GM12878 (cell line): ENCODE measurements at regions not wholly inside any gene's neighbourhood (a gene's known extent, or its start where the extent isn't known, plus 50 kb on each side); places are given as distances from the start of the nearest gene placed in this dataset.

ENCODE experiments used
- ATAC-seq: fragments of 200-7000 bp; cut with Tn5 transposase; 3 replicates; pipeline ENCODE4 v1.9.1; 2020; ENCODE audit warnings: mild to moderate bottlenecking, moderate library complexity
- BruUV-seq: library from RNA; stranded (reverse); fragments of 400-500 nt; replicated peaks from 2 replicates; lab custom pipeline; 2021; lab: Mats Ljungman, UMichigan
- CTCF ChIA-PET: fragments of 300-600 bp; sonication (Branson Sonifier 250); formaldehyde crosslinking; extraction: SDS; loops from one replicate; lab custom pipeline; 2021; ENCODE audit warnings: inconsistent platforms; lab: Yijun Ruan, JAX
- POLR2A ChIA-PET: fragments of 350-600 bp; formaldehyde crosslinking; extraction: SDS; loops from one replicate; lab custom pipeline; 2021; ENCODE audit warnings: inconsistent platforms; lab: Charles Lee
- RAD21 ChIA-PET: fragments of 300-600 bp; sonication (Branson Sonifier 250); formaldehyde crosslinking; loops from one replicate; lab custom pipeline; 2023; ENCODE audit warnings: antibody characterized with exemption; ENCODE audit not compliant: unreplicated experiment; lab: Charles Lee
- SMC1A ChIA-PET: fragments of 300-600 bp; sonication (Branson Sonifier 250); formaldehyde crosslinking; loops from one replicate; lab custom pipeline; 2023; ENCODE audit not compliant: unreplicated experiment, uncharacterized antibody; lab: Charles Lee
- DNase-seq: peaks from one replicate; pipeline ENCODE4 v3.0.0-alpha.2; 2011; ENCODE audit warnings: low read depth, low spot score
- FAIRE-seq: peaks from 3 replicates; lab custom pipeline; 2011; peaks lifted over from hg19 to GRCh38; lab: Jason Lieb, UNC
- H2AFZ ChIP-seq: 2 replicates; pipeline ENCODE4 v1.6.0; 2011; ENCODE audit warnings: low read depth, low read length, control low read depth; ENCODE audit not compliant: control insufficient read depth
- H3K27ac ChIP-seq: 2 replicates; pipeline ENCODE4 v1.5.1; 2011; ENCODE audit warnings: control low read depth; ENCODE audit not compliant: control insufficient read depth, insufficient read depth
- H3K27me3 ChIP-seq, 2 experiments: replicated peaks in 1 of 2; 2 replicates each; pipeline versions ENCODE4 v1.6.0 to v1.6.1; 2011; ENCODE audit warnings: low read length in 1 of 2; ENCODE audit not compliant: control insufficient read depth in 2 of 2, insufficient read depth in 2 of 2
- H3K36me3 ChIP-seq, 2 experiments: 2 replicates each; pipeline ENCODE4 v1.5.1; 2011; ENCODE audit warnings: low read length in 1 of 2; ENCODE audit not compliant: control insufficient read depth in 2 of 2, insufficient read depth in 2 of 2
- H3K4me1 ChIP-seq: 2 replicates; pipeline ENCODE4 v1.6.1; 2011; ENCODE audit warnings: mild to moderate bottlenecking, low read length, moderate library complexity, mixed read lengths; ENCODE audit not compliant: control insufficient read depth, insufficient read depth
- H3K4me2 ChIP-seq: 2 replicates; pipeline ENCODE4 v1.6.0; 2011; ENCODE audit warnings: control low read depth; ENCODE audit not compliant: control insufficient read depth, insufficient read depth
- H3K4me3 ChIP-seq: fragments of 200-600 bp; sonication (generic); 2 replicates; pipeline ENCODE4 v1.5.1; 2016
- H3K79me2 ChIP-seq: 2 replicates; pipeline ENCODE4 v1.6.0; 2011; ENCODE audit warnings: low read length; ENCODE audit not compliant: control insufficient read depth, insufficient read depth
- H3K9ac ChIP-seq: 2 replicates; pipeline ENCODE4 v1.8.0; 2011; ENCODE audit warnings: low read length, control low read depth, mixed read lengths; ENCODE audit not compliant: control insufficient read depth, insufficient read depth
- H3K9me3 ChIP-seq: replicated peaks from 3 replicates; pipeline ENCODE4 v1.5.1; 2011; ENCODE audit warnings: mild to moderate bottlenecking, low read length; ENCODE audit not compliant: control insufficient read depth, insufficient read depth
- H4K20me1 ChIP-seq: 2 replicates; pipeline ENCODE4 v1.6.0; 2011; ENCODE audit not compliant: control insufficient read depth, insufficient read depth
- CHD1 ChIP-seq: IDR thresholded peaks from 2 replicates; pipeline ENCODE4 v1.6.1; 2012; ENCODE audit warnings: low read depth, low read length, improper control_type of control experiment
- MTA3 ChIP-seq: IDR thresholded peaks from 2 replicates; pipeline ENCODE4 v1.6.1; 2012; ENCODE audit warnings: low read length, inconsistent platforms, borderline replicate concordance
- SP1 ChIP-seq: IDR thresholded peaks from one replicate; pipeline ENCODE4 v1.6.1; 2011; ENCODE audit warnings: low read depth, low read length
- WGBS: methylation state at CpG from one replicate; pipeline ENCODE4 v1.1.6; 2016; ENCODE audit warnings: low lambda C conversion rate; ENCODE audit not compliant: insufficient replicate concordance, insufficient coverage; ENCODE audit errors: missing lambda C conversion rate; 5-methylcytosine and 5-hydroxymethylcytosine counted together
- in situ Hi-C: fragments of 300-500 bp; cut with MboI; formaldehyde crosslinking; loops from 9 replicates; pipeline ENCODE4 v1.14.3; 2018; ENCODE audit warnings: mixed read lengths
- intact Hi-C: fragments of 100-400 bp; cut with micrococcal nuclease; formaldehyde crosslinking; loops from one replicate; pipeline ENCODE4 v1.14.2; 2022; ENCODE audit not compliant: unreplicated experiment
- TF ChIP-seq, protein P1 (sequence below): fragments of 150-350 bp; IDR thresholded peaks from 2 replicates; pipeline ENCODE4 v1.6.1; 2014; ENCODE audit warnings: mild to moderate bottlenecking, low read depth, low read length
- TF ChIP-seq, protein P2 (sequence below): fragments of 450-650 bp; IDR thresholded peaks from 2 replicates; pipeline ENCODE4 v1.6.1; 2017; ENCODE audit warnings: mild to moderate bottlenecking, moderate library complexity
- TF ChIP-seq, protein P3 (sequence below): fragments of 450-650 bp; IDR thresholded peaks from 2 replicates; pipeline ENCODE4 v1.6.1; 2016; ENCODE audit warnings: mild to moderate bottlenecking
- TF ChIP-seq, protein P4 (sequence below): fragments of 450-650 bp; IDR thresholded peaks from 2 replicates; pipeline ENCODE4 v1.6.1; 2018; ENCODE audit warnings: mild to moderate bottlenecking, low read depth, moderate library complexity; ENCODE audit not compliant: partially characterized antibody

DNA sequence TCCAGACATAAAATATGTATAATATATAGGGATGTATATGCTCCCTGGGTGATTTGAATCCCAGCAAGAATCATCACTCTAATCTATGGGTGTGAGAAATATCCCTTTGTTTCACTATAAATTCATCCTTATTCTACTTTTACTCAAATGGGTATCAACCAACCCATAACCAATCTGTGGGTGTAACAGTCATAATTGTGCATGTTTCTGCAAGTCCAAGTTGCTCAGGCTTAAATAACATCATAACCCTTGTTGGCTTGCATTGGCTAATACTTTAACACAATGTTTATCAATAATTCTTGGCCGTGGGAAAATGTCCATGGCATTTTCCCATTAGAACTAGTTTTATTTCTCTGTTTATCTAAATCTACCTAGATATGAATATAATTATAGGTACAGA lies 530.5 kb upstream of the TLE4 start:
- 0% methylated on average over 1 of the region's 1 CpG for WGBS
- intact Hi-C loops, result no loop called here
- no TSS peak for BruUV-seq

More for the DNA sequence above, 530.5 kb upstream of the TLE4 start:
- POLR2A ChIA-PET, result no interaction called here
- CTCF ChIA-PET, result no interaction called here
- FAIRE-seq, result no peak
- Histone ChIP-seq H3K36me3 (no peaks in the 10 kb centered on the region), H3K27ac (no peak overlapping the region), H3K27me3 (no peaks in the 10 kb centered on the region), H3K4me2 (no peak overlapping the region), H2AFZ (no peak overlapping the region), H4K20me1 (no peaks in the 10 kb centered on the region), H3K4me3 (no peak overlapping the region), H3K9me3 (no peaks in the 10 kb centered on the region; the same call in 2 of the 3 replicates), H3K9ac (no peak overlapping the region), H3K79me2 (no peaks in the 10 kb centered on the region), H3K4me1 (no peaks in the 10 kb centered on the region)
- RAD21 ChIA-PET, result no interaction called here
- SMC1A ChIA-PET, result no interaction called here
- ATAC-seq, result no peak
- in situ Hi-C loops, result no loop called here
- DNase-seq, result no peak
- TF ChIP-seq MTA3, result no peak
- TF ChIP-seq, protein P1, sequence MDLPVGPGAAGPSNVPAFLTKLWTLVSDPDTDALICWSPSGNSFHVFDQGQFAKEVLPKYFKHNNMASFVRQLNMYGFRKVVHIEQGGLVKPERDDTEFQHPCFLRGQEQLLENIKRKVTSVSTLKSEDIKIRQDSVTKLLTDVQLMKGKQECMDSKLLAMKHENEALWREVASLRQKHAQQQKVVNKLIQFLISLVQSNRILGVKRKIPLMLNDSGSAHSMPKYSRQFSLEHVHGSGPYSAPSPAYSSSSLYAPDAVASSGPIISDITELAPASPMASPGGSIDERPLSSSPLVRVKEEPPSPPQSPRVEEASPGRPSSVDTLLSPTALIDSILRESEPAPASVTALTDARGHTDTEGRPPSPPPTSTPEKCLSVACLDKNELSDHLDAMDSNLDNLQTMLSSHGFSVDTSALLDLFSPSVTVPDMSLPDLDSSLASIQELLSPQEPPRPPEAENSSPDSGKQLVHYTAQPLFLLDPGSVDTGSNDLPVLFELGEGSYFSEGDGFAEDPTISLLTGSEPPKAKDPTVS, result no peak
- TF ChIP-seq, protein P2, sequence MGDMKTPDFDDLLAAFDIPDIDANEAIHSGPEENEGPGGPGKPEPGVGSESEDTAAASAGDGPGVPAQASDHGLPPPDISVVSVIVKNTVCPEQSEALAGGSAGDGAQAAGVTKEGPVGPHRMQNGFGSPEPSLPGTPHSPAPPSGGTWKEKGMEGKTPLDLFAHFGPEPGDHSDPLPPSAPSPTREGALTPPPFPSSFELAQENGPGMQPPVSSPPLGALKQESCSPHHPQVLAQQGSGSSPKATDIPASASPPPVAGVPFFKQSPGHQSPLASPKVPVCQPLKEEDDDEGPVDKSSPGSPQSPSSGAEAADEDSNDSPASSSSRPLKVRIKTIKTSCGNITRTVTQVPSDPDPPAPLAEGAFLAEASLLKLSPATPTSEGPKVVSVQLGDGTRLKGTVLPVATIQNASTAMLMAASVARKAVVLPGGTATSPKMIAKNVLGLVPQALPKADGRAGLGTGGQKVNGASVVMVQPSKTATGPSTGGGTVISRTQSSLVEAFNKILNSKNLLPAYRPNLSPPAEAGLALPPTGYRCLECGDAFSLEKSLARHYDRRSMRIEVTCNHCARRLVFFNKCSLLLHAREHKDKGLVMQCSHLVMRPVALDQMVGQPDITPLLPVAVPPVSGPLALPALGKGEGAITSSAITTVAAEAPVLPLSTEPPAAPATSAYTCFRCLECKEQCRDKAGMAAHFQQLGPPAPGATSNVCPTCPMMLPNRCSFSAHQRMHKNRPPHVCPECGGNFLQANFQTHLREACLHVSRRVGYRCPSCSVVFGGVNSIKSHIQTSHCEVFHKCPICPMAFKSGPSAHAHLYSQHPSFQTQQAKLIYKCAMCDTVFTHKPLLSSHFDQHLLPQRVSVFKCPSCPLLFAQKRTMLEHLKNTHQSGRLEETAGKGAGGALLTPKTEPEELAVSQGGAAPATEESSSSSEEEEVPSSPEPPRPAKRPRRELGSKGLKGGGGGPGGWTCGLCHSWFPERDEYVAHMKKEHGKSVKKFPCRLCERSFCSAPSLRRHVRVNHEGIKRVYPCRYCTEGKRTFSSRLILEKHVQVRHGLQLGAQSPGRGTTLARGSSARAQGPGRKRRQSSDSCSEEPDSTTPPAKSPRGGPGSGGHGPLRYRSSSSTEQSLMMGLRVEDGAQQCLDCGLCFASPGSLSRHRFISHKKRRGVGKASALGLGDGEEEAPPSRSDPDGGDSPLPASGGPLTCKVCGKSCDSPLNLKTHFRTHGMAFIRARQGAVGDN, result no peak
- TF ChIP-seq, protein P3, sequence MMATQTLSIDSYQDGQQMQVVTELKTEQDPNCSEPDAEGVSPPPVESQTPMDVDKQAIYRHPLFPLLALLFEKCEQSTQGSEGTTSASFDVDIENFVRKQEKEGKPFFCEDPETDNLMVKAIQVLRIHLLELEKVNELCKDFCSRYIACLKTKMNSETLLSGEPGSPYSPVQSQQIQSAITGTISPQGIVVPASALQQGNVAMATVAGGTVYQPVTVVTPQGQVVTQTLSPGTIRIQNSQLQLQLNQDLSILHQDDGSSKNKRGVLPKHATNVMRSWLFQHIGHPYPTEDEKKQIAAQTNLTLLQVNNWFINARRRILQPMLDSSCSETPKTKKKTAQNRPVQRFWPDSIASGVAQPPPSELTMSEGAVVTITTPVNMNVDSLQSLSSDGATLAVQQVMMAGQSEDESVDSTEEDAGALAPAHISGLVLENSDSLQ, result no peak
- TF ChIP-seq, protein P4, sequence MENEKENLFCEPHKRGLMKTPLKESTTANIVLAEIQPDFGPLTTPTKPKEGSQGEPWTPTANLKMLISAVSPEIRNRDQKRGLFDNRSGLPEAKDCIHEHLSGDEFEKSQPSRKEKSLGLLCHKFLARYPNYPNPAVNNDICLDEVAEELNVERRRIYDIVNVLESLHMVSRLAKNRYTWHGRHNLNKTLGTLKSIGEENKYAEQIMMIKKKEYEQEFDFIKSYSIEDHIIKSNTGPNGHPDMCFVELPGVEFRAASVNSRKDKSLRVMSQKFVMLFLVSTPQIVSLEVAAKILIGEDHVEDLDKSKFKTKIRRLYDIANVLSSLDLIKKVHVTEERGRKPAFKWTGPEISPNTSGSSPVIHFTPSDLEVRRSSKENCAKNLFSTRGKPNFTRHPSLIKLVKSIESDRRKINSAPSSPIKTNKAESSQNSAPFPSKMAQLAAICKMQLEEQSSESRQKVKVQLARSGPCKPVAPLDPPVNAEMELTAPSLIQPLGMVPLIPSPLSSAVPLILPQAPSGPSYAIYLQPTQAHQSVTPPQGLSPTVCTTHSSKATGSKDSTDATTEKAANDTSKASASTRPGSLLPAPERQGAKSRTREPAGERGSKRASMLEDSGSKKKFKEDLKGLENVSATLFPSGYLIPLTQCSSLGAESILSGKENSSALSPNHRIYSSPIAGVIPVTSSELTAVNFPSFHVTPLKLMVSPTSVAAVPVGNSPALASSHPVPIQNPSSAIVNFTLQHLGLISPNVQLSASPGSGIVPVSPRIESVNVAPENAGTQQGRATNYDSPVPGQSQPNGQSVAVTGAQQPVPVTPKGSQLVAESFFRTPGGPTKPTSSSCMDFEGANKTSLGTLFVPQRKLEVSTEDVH, result no peak
- no peak for TF ChIP-seq SP1
- no peak for TF ChIP-seq CHD1
